ENCODE measurements at regions not wholly inside any gene's neighbourhood (a gene's known extent, or its start where the extent isn't known, plus 50 kb on each side); places are given as distances from the start of the nearest gene placed in this dataset.

DNA sequence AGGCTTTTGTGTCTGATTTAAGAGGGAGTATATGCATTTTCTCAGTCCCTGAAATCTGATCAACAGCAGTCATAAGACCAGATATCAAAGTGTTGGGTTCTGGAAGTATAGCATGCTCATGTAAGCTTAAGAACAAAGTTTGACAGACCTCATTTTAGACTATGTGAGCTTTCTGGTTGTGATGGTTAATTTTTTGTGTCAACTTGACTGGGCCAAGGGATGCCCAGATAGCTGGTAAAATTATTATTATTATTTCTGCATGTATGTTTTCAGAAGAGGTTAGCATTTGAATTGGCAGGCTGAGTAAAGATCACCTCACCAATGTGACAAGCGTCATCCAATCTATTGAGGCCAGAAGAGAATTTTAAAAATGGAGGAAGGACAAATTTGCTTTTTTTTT, 63.5 kb upstream of the FRMD4A start:
- TF ChIP-seq, protein P1, sequence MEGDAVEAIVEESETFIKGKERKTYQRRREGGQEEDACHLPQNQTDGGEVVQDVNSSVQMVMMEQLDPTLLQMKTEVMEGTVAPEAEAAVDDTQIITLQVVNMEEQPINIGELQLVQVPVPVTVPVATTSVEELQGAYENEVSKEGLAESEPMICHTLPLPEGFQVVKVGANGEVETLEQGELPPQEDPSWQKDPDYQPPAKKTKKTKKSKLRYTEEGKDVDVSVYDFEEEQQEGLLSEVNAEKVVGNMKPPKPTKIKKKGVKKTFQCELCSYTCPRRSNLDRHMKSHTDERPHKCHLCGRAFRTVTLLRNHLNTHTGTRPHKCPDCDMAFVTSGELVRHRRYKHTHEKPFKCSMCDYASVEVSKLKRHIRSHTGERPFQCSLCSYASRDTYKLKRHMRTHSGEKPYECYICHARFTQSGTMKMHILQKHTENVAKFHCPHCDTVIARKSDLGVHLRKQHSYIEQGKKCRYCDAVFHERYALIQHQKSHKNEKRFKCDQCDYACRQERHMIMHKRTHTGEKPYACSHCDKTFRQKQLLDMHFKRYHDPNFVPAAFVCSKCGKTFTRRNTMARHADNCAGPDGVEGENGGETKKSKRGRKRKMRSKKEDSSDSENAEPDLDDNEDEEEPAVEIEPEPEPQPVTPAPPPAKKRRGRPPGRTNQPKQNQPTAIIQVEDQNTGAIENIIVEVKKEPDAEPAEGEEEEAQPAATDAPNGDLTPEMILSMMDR (IDR thresholded peaks at IDR 0.05), result no peak
- Histone ChIP-seq H3K27ac (no peak overlapping the region), H3K27me3 (no peaks in the 10 kb centered on the region), H3K4me1 (ENCODE audit: control insufficient read depth in 1 of 2, insufficient read depth in 1 of 2, low read depth in 1 of 2, low read length in 1 of 2) (no peaks in the 10 kb centered on the region), H3K9me3 (no peaks in the 10 kb centered on the region), H3K36me3 (no peaks in the 10 kb centered on the region), H3K4me3 (ENCODE audit: low read depth in 1 of 2, low read length in 1 of 2) (no peak overlapping the region)

DNA sequence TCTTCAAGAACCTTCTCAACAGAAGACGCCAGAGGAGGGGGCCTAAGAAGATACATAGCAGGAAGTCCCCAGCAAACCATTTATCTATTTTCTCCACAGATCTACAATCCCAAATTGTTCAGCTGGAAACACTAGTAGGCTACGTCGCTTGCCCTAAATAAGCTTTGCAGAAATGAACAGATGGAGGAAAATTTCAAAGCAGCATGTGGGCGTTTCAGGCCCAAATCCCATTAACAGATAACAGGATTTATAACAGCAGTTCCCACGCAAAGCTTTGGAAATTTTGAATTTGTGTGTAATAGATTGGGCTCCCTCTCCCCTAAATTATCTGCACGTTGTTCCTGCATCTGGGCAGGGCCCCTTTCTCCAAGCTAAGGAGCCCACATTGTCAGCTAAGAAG, 60.6 kb upstream of the FRMD4A start:
- H3K4me3 ChIP-seq (ENCODE audit: low read depth in 1 of 2, low read length in 1 of 2), result no peak overlapping the region
- no peaks in the 10 kb centered on the region for H3K4me1 ChIP-seq (ENCODE audit: control insufficient read depth in 1 of 2, insufficient read depth in 1 of 2, low read depth in 1 of 2, low read length in 1 of 2)
- H3K36me3 ChIP-seq, result no peaks in the 10 kb centered on the region
- TF ChIP-seq, protein P1 (IDR thresholded peaks at IDR 0.05), result no peak
- no peaks in the 10 kb centered on the region for H3K27me3 ChIP-seq
- H3K9me3 ChIP-seq, result no peaks in the 10 kb centered on the region
- no peak overlapping the region for H3K27ac ChIP-seq

DNA sequence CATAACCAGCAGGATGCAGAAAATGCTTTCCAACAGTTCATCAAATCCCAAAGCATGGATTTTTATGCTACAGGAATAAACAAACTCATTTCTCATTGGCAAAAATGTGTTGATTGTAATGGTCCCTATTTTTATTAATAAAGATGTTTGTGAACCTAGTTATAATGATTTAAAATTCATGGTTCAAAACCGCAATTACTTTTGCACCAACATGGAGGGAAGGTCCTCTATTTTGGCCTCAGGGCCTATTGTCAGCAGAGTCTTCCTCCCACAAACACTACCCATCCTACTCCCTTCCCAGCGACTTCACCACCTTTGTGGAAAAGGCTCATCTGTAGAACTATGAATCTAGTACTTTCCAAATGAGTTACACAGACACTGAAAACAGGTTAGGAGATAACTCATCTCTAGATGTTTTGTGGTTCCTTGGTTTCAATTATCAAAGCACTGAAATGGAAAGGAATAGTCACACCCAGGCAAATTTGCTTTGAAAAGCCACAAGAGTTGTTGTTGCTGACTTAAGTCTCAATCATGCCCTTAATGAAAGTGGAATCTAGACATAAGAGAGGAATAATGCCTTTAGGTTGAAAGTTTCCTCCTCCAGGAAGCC, 59.4 kb upstream of the FRMD4A start:
- Histone ChIP-seq H3K4me3 (ENCODE audit: low read depth in 1 of 2, low read length in 1 of 2) (no peak overlapping the region), H3K27ac (no peak overlapping the region), H3K9me3 (no peaks in the 10 kb centered on the region), H3K36me3 (no peaks in the 10 kb centered on the region), H3K4me1 (ENCODE audit: control insufficient read depth in 1 of 2, insufficient read depth in 1 of 2, low read depth in 1 of 2, low read length in 1 of 2) (no peaks in the 10 kb centered on the region), H3K27me3 (no peaks in the 10 kb centered on the region)
- TF ChIP-seq, protein P1 (IDR thresholded peaks at IDR 0.05), result no peak

DNA sequence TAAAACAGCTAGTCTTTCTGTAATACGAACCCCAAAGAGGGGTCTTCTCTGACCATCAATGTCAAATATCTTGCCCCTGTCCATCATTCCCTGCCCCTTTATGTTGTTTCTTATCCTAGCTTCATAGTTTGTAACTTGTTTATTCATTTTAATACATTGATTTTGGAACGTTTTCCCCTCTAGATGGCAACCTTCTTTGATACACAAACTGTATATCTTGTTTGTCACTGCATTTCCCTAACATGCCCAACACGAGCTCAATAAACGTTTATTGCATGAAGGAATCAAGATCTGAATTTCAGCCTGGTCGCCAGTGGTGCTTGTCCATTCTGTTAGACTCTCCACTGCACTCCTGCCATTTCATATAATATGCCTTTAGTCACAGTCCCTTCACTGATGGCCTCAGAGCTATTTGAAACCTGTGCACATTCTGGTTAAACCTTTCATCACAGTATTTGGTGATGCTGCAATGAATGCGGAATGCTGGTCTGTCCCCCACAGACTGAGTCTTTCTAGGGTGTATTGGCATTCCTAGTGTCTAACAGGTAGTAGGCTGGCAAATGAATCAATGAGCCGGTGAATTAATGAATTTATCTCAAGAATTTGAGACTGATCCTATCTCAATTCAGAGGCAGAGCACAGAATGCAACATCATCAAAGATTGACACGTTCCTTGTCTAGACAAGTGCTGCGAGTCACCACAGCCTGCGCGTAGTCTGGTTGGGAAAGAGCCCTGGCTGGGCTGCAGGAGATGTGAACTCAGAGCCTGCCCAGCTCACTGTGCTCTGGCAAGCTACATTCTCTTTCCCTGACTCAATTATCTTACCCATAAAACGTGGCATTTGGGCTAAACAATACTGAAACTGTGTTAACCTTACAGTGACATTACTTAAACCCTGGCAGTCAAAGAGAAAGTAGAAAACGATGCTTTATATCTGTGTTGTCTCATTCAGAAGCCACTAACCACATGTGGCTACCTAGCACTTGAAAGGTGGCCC, 55.2 kb upstream of the FRMD4A start:
- no peak overlapping the region for H3K4me3 ChIP-seq (ENCODE audit: low read depth in 1 of 2, low read length in 1 of 2)
- H3K36me3 ChIP-seq, result no peaks in the 10 kb centered on the region
- peaks cover 7% of the 10 kb centered on the region for H3K27me3 ChIP-seq
- H3K27ac ChIP-seq, result no peak overlapping the region
- H3K9me3 ChIP-seq, result no peaks in the 10 kb centered on the region
- H3K4me1 ChIP-seq (ENCODE audit: control insufficient read depth in 1 of 2, insufficient read depth in 1 of 2, low read depth in 1 of 2, low read length in 1 of 2), result no peaks in the 10 kb centered on the region
- TF ChIP-seq, protein P1 (IDR thresholded peaks at IDR 0.05), result no peak

DNA sequence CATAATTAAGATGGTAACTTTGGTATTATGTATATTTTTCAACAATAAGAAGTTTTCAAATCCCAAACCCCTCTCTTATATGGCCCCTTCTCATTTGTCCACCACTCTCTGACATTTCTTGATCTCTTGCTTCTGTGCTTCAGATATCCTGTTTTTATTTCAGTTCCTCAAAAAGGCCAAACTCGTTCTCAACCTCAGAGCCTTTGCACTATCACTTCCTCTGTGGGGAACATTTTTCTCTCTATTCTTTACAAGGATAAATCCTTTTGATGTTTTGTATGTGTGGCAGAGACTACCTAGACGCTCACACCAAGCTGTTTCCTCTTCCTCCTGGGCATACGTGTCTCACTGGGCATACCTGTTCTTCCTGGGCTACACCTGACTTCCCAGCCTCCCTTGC, 54.2 kb upstream of the FRMD4A start:
- Histone ChIP-seq H3K36me3 (no peaks in the 10 kb centered on the region), H3K4me3 (ENCODE audit: low read depth in 1 of 2, low read length in 1 of 2) (no peak overlapping the region), H3K27me3 (peaks cover 7% of the 10 kb centered on the region), H3K4me1 (ENCODE audit: control insufficient read depth in 1 of 2, insufficient read depth in 1 of 2, low read depth in 1 of 2, low read length in 1 of 2) (no peaks in the 10 kb centered on the region), H3K9me3 (no peaks in the 10 kb centered on the region), H3K27ac (no peak overlapping the region)
- TF ChIP-seq, protein P1 (IDR thresholded peaks at IDR 0.05), result no peak

Measured in neutrophil (primary cell).